Mammary epithelial cell (primary cell): ENCODE measurements at regions not wholly inside any gene's neighbourhood (a gene's known extent, or its start where the extent isn't known, plus 50 kb on each side); places are given as distances from the start of the nearest gene placed in this dataset.

Source experiments
- EZH2 ChIP-seq: IDR thresholded peaks from 2 replicates; pipeline ENCODE4 v1.6.1; 2012; ENCODE audit warnings: low read length, inconsistent platforms, borderline replicate concordance
- TF ChIP-seq, protein P1 (sequence below), 2 donors: IDR thresholded peaks in 1 of 2; conservative IDR thresholded peaks in 1 of 2; 2 replicates each; pipeline ENCODE4 v1.5.1; 2011 to 2012; ENCODE audit warnings: inconsistent platforms in 2 of 2, low read length in 2 of 2, mild to moderate bottlenecking in 2 of 2, control low read depth in 1 of 2, low read depth in 1 of 2; ENCODE audit not compliant: insufficient read depth in 1 of 2; ENCODE audit errors: extremely low read depth in 1 of 2

GRCh38 chr2:237264480-237265219 is 149.3 kb downstream of the COL6A3 start:
- TF ChIP-seq, protein P1, sequence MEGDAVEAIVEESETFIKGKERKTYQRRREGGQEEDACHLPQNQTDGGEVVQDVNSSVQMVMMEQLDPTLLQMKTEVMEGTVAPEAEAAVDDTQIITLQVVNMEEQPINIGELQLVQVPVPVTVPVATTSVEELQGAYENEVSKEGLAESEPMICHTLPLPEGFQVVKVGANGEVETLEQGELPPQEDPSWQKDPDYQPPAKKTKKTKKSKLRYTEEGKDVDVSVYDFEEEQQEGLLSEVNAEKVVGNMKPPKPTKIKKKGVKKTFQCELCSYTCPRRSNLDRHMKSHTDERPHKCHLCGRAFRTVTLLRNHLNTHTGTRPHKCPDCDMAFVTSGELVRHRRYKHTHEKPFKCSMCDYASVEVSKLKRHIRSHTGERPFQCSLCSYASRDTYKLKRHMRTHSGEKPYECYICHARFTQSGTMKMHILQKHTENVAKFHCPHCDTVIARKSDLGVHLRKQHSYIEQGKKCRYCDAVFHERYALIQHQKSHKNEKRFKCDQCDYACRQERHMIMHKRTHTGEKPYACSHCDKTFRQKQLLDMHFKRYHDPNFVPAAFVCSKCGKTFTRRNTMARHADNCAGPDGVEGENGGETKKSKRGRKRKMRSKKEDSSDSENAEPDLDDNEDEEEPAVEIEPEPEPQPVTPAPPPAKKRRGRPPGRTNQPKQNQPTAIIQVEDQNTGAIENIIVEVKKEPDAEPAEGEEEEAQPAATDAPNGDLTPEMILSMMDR (conservative IDR thresholded peaks at IDR 0.05 in 1 of 2, IDR thresholded peaks at IDR 0.05 in 1 of 2; ENCODE audit: extremely low read depth in 1 of 2, insufficient read depth in 1 of 2, low read depth in 1 of 2, low read length in 2 of 2), result no peak
- no peak for TF ChIP-seq EZH2
